ENCODE measurements at regions not wholly inside any gene's neighbourhood (a gene's known extent, or its start where the extent isn't known, plus 50 kb on each side); places are given as distances from the start of the nearest gene placed in this dataset.
"Not testable (repeated sequence)": the region's sequence is repeated elsewhere in the genome, so short reads cannot be mapped to it uniquely, and the experiment has no call there.

DNA sequence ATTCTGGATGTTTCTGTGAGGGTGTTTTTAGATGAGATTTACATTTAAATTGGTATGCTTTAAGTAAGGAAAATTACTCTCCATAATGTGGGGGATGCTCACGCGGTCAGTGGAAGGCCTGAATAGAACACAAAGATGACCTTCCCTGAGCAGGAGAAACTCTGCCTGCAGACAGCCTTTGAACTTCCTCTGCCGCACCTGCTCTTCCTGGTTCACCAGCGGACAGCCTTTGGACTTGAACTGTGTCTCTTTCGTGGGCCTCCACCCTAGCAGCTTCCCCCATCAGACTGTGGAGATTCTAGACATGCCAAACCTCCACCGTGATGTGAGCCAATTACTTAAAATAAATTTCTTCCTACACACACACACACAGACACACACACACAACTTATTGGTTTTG is 210.7 kb downstream of the EFCAB11 start:
- DNase-seq = no peak

DNA sequence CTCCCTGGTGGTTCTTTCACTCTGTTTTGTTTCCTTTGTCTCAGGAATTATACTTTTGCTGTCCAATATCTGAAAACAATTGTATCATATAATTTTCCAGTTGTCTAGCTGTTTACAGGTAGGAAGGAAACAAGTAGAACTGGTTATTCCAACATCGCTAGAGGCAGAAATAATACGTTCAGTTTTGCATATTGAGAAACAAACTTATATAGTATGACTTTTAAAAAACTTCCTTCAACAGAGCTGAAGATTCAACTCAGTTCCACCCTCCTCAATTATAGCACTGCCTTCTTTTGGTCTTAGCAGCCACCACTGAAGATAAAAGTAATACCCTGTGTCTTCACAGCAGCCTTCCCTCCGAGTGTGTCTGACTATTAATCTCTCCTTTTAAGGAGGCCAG is 214.3 kb downstream of the EFCAB11 start:
- DNase-seq = no peak

DNA sequence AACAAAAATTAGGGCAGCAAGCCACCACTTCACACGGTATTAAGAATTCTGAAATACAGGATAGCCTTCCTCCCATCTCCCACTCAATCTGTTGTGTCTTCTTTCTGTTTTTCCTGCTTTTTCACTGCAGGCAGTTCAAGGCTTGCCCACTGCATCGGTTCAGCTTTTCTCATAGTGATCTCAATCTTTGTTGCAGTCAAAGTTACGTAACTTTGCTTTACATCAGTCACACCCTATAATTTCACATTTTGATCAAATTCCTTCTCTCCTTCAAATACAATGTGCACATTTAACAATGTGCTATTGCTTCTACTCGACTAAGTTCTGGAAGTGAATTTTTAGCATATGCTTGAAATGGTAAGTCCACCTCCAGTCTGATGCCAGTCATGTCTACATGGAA is 217.6 kb downstream of the EFCAB11 start:
- DNase-seq = no peak

DNA sequence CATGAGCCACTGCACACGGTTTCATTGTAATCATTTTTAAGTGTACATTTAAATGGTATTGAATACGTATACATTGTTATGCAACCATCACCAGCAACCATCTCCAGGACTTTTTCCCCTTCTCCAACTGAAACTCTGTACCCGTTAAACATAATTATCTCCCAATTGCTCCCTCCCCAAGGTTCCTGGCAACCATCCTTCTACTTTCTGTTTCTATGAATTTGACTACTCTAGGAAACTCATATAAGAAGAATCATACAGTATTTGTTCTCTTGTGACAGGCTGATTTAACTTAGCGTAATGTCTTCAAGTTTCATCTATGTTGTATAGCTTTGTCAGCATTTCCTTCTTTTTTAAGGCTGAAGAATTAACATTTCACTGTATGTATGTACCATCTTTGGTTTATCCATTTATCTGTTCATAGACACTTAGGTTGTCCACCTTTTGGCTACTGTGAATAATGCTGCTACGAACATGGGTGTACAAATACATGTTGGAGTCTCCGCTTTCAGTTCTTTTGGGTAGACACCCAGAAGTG is 223.1 kb downstream of the EFCAB11 start:
- no peak for DNase-seq

DNA sequence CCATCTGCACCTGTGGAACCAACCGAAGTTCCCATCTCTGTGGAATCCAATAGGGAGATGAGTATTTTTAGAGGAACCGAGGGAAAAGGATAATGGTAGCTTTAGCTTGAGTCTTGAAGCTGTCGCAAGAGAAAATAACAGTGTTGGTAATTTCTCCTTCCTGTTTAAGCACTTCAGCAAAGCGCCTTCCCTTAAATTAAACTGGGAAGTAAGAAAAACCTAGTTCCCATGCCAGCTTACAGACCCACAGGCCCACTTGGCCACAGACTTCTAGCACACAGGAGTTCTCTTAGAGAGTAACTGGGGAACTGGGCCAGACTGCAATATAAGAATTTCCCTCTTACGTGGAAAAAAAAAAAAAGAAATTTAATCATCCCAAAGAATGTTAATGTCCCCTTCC is 223.8 kb downstream of the EFCAB11 start:
- no peak for DNase-seq

DNA sequence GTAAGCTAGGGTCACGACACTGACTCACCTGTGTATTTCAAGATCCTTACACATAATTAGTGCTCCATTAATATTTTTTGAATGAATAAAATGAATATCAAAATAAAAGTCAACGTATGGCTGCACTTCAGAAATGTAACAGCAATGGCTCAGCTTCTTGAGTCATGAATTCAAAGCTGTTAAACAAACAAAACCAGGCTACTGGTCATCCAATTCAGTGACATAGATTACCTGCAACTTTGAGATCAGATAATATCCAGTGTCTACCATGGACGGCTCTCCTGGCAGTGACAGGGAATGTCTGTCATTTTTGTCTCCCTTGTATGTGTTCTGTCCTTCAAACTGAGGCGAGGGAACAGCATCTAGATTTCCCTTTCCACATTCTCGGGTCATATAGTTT is 225.6 kb downstream of the EFCAB11 start:
- no peak for DNase-seq

DNA sequence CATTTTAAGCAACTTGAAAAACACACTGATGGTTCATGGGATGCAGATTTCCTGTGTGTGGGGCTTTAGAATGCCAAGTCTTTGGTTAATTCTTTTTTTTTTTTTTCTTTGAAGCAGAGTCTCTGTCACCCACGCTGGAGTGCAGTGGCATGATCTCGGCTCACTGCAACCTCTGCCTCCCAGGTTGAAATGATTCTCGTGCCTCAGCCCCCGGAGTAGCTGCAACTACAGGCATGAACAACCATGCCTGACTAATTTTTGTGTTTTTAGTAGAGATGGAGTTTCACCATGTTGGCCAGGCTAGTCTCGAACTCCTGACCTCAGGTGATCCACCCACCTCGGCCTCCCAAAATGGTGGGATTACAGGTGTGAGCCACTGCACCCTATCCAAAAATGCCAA is 228.3 kb downstream of the EFCAB11 start:
- not testable (repeated sequence) for DNase-seq

DNA sequence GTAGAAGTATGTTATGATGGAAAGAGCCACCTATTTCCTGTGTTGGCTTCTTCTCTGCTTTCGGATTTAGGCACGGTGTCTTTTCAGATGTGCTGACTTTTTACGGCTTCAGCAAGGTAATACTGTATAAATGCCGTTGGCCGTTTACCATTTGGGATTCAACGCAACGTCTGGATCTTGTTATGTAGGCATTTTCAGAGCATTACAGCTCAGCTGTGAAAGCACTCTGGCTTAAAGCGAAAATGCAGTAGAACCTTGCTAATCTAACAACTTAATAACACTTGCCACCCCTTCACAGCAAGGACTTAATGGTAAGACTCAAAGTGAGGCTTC is 229.9 kb downstream of the EFCAB11 start:
- DNase-seq = no peak

DNA sequence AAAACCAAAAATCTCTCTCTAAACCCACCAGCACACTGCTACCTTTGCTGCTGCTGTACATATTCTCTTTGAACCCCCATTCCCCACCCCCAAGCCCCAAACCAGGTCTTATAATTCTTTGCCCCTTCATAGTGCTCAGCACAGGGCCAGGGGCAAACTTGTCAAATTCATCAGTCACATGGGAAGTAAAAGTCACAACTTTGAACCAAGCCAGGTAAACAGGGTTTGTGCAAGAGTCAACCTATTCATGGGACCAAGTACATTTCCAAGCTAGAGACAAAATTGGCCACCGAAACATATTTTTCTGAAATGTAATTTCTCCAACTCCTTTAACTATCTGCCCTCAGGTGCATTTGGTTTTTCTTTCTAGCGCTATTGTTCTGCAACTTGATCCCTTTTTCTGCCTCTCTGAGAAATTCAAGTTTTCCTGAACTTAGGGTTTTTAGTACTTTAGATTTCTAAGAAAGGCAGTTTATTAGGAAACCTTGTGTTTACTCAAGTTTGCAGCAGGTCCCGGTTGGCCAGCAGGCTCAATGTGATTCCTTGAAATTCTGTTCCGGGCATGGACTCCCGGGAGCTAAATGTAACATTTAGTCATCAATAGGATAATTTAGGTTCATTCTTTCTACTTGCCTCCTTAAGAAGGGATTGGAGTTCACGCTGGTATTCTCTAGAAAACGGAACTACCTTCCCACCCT is 230.5 kb downstream of the EFCAB11 start:
- no peak for DNase-seq

DNA sequence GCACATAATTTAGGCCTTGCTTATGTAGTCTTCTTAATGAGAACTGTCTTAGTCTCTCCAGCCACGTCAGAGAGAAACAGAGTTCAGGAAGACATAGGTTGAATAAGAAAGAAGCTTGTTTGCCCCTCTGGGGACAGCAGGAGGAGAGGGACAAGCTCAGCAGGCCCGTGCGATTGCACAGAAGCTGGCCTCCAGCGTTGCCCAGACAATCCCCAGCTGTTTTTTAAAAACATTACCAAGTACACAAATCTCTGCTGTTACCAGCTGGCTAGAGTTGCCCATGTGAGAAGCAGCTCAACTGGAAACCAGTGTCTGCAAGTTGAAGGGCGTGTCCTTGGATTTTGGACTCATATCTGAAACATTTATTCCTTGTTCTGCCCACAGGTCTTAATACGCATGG is 232.6 kb downstream of the EFCAB11 start:
- no peak for DNase-seq

DNA sequence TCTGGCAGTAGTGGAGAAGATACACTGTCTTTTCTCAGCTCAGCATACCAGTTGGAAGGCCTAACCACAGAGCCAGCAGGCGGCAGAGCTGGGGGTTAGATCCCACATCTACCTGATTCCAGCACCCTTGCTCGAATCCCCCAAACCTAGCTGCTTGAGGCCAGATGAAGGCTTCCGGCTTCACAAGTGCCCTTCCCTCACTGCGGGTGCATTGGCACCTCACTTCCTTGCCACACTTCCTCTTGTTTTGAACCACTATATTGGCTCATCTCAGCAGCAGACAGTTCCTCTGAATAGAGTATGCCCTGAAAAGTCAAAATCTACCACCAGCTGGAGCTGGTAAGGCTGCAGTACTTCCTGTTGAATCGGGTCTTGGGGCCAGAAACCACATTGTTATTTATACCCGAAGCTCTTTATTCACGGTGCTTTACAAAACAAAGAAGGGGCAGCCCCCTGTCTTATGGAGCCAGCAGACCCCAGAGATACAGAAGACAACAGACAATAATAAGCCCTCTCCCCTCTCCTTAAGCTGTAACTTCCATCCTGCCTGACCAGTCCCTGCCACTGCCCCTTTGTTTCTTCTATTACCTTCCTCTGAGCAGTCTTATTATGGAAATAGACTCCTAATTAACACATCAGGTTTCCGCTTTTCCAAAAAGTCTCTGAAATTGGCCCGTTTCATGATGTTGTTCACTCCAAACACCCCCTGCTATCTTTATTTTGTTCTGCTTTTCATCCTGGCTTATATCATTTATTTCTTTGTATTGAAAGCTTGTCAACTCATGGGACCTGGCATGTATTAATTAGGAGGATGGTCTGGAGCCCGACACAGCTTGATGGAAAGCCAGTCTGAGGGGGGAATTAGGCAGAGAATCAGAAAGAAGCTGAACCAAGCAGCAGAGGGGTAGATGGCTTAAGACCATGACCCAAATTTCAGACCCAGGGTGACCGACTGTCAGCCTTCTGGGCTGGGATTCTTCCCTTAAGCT is 233.5 kb downstream of the EFCAB11 start:
- peak in 3 of 4 experiments; percentile 6 to 60 (median 46) for DNase-seq

DNA sequence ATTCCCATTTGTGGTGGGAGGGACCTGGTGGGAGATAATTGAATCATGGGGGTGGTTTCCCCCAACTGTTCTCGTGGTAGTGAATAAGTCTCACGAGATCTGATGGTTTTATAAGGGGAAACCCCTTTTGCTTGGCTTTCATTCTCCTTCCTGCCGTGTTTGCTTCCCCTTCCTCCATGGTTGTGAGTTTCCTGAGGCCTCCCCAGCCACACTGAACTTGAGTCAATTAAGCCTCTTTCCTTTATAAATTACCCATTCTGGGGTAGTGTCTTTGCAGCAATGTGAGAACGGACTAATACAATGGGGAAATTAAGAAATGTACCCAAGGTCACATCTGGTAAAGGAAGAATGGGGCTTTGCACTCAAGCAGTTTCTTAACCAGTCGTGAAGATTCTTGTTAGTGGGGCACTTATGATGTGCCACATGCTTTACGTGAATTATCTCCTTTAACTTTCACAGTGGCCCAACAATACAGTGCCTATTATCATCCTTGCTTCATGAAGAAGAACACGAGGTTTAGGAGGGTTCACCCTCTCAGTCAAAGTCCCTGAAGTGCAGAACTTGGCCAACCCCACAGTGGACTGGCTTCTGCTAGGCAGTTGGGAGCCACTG is 234.3 kb downstream of the EFCAB11 start:
- DNase-seq = no peak

DNA sequence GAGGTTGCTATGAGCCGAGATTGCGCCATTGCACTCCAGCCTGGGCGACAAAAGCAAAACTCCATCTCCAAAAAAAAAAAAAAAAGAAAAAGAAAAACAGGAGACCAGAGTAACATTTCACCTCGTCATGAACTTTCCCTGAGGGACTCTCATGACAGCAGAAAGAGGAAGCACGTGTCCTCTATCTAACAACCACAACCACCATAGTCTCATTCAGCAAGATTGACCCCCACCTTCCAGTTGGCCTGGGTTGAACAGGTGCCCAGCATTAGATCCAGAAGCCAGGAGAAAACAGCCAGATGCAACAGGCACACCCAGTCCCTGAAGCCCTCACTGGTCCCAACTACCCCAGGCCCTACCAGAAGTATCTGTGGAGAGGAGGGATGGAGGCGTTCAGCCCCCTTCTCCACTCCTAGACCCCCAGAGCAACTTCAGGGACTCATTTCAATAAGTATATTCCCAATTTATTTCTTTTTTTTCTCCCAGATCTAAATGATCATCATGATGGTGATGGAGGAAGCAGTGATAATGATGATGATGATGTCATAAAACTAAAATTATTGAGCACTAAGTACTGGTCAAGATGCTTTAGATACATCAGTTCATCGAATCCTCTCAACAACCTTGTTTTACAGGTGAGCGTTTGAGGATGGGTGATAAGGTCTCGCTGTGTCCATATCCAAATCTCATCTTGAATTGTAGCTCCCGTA is 235.0 kb downstream of the EFCAB11 start:
- no peak for DNase-seq

DNA sequence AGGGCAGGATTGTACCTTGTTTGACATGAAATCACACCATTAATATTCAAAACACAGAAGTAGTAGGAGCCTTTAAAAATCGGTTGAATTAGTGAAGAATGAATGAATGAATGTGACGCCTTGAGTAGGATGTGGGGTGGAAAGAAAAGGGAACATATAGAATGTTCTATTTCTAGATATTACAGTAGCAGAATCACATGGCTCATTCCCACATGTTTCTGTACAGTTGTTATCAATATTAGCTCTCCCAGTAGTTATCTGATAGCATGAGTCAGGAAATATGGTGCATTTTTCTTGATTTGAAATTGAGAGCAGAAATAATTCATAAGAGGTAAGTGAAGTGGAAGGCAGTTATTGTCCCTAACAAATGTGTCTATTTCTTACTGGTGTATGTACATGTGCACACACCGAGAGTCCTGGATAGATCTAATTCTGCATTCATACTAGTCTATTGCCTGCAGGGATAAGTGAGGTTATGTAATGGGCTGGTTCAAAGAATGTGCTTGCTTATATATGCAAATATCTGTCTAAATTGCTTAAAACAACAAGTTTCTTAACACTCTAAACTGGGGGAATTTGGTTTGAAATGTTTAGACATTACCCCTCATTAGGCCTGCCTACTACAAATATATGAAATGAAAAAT is 245.4 kb downstream of the EFCAB11 start:
- DNase-seq = no peak

DNA sequence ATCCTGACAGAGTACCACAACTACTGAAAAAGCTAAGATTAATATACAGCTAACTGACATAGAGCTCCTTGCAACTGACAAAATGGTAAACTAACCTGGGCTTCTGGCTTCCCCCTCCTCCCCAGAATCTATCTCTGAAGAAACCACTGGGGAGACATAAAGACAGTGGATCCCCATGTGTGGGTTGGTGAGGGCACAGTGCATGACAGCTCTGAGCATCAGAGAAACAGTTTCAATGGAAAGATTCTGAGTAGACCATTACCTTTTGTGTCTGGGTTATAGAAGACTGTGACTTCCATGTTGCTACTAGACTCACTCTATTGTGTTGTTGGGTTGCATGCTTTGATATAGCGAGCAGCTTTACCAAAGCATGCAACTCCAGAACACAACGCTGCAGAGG is 247.4 kb downstream of the EFCAB11 start:
- no peak for DNase-seq

DNA sequence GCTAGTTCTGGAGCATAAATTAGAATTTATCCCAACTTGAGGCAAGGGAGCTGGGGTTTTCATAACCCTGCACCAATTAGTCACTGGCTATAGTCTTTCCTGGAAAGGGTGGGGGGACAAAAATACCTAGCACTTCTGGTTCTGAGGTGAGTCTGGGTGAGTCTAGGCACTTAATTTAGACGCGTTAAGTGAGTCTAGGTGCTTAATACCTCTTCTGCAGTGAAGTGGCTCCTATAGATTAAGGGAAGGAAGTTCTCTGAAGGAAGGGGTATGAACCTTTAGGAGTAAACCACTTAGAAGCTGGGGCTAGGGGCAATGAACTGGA is 251.7 kb downstream of the EFCAB11 start:
- no peak for DNase-seq

DNA sequence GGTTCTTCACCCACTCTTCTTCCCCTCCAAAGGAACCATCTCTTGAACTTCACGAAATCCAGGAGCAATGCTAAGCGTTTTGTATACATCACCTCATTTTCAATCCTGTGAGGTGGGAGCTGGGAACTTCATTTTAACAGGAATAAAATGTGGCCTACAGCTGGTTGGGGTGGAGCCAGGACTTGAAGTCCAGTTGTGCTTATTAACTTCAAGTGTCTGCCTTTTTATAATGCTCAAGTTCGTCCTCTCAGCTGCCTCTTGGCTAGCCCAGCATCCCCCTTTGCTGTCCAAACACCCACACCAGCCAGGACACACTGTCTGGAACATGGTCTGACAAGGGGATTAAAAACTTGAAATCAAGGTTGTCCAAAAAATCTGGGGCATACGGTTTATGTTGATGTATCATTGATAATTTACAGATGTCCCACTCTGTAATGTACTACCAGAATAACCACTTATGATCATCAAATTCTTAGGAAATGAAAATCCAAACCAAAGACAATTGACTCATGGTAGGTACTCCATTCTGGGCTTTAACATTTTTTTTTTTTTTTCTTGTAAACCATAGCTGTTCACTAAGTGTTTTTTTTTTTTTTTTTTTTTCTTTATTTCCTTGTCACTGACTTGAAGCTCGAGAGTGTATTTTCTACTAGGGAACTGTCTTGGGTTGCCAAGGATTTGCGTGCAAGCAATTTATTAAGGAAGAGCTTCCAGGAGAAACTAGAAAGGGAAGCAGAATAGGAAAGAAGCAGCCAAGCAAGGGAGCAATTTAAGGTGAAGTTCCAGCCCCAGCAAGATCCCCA is 252.3 kb downstream of the EFCAB11 start:
- DNase-seq = no peak

DNA sequence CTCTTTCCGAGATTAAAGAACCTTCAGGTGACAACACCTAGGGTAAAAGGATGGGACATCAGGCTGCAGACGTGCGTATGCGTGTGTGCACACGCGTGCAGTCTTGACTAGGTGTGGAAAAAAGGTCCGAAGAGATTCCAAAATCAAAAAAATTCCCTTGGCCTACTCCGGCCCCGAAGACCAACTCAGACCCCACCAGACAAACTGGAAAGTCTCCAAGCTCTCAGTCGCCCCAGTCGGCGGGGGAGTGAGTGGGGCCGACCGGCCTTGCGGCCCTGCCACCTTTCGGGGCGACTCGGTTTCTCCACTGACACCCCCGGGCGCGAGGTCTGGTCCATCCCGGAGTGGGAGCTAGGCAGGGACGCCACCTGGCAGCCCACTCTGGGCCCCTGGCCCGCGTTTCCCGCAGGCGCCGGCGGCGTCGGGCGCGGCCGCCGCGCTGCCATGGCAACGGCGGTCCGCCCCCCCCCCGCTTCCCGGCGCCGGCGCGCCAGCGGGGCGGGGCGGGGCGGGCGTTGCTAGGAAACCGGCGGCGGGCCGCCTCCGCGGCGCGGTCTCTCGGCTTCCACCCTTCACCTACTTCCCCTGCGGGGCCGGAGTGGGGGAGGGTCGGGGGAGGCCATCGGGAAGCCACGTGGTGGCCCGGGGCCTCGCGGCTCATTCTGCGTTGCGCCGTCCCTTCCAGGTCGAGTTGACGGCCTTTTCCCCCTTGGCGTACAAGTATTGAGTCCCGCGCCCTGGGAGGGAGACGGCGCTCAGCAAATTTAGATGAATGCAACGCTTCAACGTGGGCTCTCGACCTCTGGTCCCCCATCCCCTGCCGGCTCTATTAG is 253.1 kb downstream of the EFCAB11 start:
- DNase-seq = peak; percentile 37 to 82 (median 64)

DNA sequence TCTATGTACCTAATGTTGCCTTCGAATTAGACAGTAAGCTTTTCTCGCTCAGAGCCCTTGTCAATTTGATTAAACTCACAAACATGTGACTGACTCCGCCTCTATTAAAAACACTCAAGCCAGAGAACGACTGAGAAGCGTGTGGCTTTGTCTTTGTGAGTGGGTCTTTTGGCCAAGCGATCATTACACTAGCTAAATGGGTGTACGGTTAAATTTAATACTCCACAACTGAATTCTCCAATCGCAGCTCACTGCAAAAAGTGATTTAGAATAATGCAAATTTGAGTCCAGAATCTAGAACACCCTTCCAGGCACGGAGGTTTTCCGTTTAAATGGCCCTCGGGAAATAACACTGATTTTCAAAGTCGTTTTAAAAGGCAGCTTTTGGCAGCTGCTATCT is 253.7 kb downstream of the EFCAB11 start:
- no peak for DNase-seq

DNA sequence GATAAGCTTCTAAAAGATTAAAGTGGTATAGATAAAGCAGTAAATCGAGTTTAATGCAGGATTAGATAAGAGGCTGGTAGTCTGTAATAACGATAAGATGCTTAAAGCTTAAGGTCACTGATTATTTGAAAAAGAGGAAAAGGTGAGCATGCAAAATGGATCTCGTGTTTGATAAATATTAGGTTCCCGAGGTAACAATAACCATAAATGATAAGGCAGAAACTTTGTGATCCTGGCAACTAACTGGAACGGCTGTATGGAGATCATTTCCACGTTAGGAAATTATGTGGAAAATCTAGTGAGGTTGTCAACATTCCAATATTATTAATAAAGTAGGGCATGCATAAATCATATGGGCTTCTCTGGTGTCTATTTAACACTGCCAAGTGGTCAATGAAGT is 255.5 kb downstream of the EFCAB11 start:
- no peak for DNase-seq
